Right atrium auricular region (tissue), 2 donors: ENCODE measurements at regions not wholly inside any gene's neighbourhood (a gene's known extent, or its start where the extent isn't known, plus 50 kb on each side); places are given as distances from the start of the nearest gene placed in this dataset.

Source experiments
- DNase-seq: peaks from one replicate; pipeline ENCODE4 v3.0.0-alpha.2; 2019; ENCODE audit warnings: low spot score
- H3K27ac ChIP-seq, 2 donors: fragments of 200-600 bp; sonication (generic); 1 replicate in 1 of 2; 2 replicates in 1 of 2; pipeline ENCODE4 v1.5.1; 2016 to 2019
- H3K27me3 ChIP-seq, 2 donors: fragments of 200-600 bp; sonication (generic); one replicate each; pipeline versions ENCODE4 v1.5.1 to v1.6.0; 2017 to 2019
- H3K36me3 ChIP-seq: fragments of 200-600 bp; sonication (generic); one replicate; pipeline ENCODE4 v1.5.1; 2016
- H3K4me1 ChIP-seq, 2 donors: fragments of 200-600 bp; sonication (generic); one replicate each; pipeline versions ENCODE4 v1.5.1 to v1.6.0; 2017 to 2019
- H3K4me3 ChIP-seq, 2 donors: fragments of 200-600 bp; sonication (generic); 1 replicate in 1 of 2; 2 replicates in 1 of 2; pipeline ENCODE4 v1.5.1; 2017 to 2019; ENCODE audit warnings: mild to moderate bottlenecking in 1 of 2, moderate library complexity in 1 of 2
- H3K9me3 ChIP-seq, 2 donors: fragments of 200-600 bp; sonication (generic); one replicate each; pipeline ENCODE4 v1.5.1; 2019
- TF ChIP-seq, protein P1 (sequence below), 2 donors: fragments of 200-600 bp; sonication (generic); IDR thresholded peaks; one replicate each; pipeline ENCODE4 v1.5.1; 2019; ENCODE audit warnings: antibody characterized with exemption in 2 of 2

DNA sequence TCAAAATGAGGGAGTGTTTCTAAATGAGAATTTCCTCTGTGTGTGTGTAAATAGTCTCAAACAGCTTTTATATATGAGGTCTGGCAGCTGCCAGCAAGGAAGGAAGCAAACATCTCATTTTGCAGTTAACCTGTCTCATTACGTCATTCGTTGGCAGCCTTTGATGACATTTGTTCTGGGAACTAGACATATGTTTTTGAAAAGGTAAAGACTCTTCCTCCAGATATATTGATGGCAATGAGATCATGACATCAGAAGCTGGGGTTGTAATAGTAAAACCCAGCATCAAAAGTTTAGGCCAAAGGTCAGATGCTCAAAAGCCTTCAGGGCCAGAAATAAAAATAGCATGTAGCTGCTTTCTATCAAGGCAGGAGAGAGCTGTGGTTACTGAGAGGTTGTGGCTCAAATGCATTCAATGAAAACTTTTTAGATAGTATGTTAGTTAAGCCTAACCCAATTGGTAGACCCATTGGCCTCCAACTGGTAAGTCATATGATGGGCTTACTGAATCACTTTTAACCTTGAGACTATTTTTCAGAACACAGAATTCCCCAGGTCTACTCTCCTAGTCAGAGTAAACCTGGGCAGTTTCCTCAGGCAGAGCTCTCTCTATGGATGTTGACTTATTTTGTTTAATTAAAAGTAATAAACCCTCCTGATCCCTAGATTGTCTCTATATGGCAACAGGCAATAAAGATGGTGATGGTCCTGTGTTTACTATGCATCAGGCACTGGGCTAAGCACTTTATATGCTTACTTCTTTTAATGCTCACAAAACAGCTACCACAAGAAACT, 386.5 kb upstream of the CFAP20DC start:
- H3K4me3 ChIP-seq: no peak overlapping the region
- no peak overlapping the region for H3K27ac ChIP-seq
- no peaks in the 10 kb centered on the region for H3K4me1 ChIP-seq
- H3K36me3 ChIP-seq: no peaks in the 10 kb centered on the region
- no peak for DNase-seq
- H3K9me3 ChIP-seq: no peaks in the 10 kb centered on the region
- TF ChIP-seq, protein P1, sequence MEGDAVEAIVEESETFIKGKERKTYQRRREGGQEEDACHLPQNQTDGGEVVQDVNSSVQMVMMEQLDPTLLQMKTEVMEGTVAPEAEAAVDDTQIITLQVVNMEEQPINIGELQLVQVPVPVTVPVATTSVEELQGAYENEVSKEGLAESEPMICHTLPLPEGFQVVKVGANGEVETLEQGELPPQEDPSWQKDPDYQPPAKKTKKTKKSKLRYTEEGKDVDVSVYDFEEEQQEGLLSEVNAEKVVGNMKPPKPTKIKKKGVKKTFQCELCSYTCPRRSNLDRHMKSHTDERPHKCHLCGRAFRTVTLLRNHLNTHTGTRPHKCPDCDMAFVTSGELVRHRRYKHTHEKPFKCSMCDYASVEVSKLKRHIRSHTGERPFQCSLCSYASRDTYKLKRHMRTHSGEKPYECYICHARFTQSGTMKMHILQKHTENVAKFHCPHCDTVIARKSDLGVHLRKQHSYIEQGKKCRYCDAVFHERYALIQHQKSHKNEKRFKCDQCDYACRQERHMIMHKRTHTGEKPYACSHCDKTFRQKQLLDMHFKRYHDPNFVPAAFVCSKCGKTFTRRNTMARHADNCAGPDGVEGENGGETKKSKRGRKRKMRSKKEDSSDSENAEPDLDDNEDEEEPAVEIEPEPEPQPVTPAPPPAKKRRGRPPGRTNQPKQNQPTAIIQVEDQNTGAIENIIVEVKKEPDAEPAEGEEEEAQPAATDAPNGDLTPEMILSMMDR (IDR thresholded peaks at IDR 0.05): no peak
- H3K27me3 ChIP-seq: no peaks in the 10 kb centered on the region

DNA sequence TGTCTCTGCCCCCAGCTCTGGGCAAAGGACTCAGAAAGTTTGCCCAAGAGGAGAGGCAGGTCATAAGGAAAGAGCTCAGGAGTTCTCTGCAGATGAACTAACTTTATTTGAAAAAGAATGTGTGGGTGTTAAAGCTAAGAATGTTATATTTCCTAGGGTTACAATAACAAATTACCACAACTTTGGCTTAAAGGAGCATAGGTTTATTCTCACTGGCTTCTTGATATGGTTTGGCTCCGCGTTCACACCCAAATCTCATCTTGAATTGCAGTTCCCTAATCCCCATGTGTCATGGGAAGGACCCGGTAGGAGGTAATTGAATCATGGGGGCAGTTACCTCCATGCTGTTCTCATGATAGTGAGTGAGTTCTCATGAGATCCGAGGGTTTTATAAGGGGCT, 383.7 kb upstream of the CFAP20DC start:
- H3K9me3 ChIP-seq: no peaks in the 10 kb centered on the region
- no peaks in the 10 kb centered on the region for H3K4me1 ChIP-seq
- no peak overlapping the region for H3K27ac ChIP-seq
- TF ChIP-seq, protein P1 (IDR thresholded peaks at IDR 0.05): no peak
- no peaks in the 10 kb centered on the region for H3K27me3 ChIP-seq
- no peak for DNase-seq
- no peaks in the 10 kb centered on the region for H3K36me3 ChIP-seq
- H3K4me3 ChIP-seq: no peak overlapping the region

DNA sequence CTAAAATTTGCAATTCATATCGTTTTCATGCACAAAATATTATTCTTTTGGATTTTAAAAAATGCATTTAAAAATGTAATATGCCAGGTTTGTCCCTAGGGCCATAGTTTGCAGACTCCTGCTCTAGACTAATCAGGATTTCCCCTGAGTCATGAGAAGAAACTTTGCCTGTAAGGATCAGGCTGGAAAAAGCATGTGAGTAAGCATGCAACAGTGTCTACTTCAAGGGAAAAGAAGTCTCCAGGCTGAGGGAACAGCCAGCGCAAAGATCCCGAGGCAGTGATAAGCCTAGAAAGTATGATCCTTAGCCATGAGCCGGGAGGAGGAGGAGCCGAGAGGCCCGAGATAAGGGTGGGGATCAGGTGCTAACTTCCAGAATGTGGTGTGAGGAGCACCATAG, 382.8 kb upstream of the CFAP20DC start:
- Histone ChIP-seq H3K9me3 (no peaks in the 10 kb centered on the region), H3K4me3 (no peak overlapping the region), H3K36me3 (no peaks in the 10 kb centered on the region), H3K4me1 (no peaks in the 10 kb centered on the region), H3K27me3 (no peaks in the 10 kb centered on the region), H3K27ac (no peak overlapping the region)
- peak; percentile 21 for DNase-seq
- TF ChIP-seq, protein P1 (IDR thresholded peaks at IDR 0.05): no peak

DNA sequence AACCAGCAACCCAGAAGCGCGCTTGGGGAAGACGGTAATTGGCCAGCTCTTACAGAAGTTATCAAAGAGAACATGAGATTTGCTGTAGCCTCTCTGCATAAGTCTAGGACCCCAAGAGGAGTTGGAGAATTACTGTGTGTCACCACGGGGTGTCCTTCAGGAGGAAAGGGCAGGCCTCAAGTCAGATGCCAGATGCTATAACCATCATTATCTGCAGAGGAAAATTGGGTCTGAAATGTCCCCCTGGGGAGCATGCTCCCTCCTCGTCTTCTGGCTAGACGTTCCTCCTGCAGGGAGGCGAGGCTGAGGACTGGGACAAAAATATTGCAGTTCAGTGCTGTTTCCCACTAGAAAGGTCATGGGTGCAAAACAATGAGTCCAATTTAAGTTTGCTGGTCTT, 380.5 kb upstream of the CFAP20DC start:
- Histone ChIP-seq H3K27ac (no peak overlapping the region), H3K4me3 (no peak overlapping the region), H3K27me3 (no peaks in the 10 kb centered on the region), H3K9me3 (no peaks in the 10 kb centered on the region), H3K4me1 (no peaks in the 10 kb centered on the region), H3K36me3 (no peaks in the 10 kb centered on the region)
- TF ChIP-seq, protein P1 (IDR thresholded peaks at IDR 0.05): no peak
- DNase-seq: peak; percentile 21

DNA sequence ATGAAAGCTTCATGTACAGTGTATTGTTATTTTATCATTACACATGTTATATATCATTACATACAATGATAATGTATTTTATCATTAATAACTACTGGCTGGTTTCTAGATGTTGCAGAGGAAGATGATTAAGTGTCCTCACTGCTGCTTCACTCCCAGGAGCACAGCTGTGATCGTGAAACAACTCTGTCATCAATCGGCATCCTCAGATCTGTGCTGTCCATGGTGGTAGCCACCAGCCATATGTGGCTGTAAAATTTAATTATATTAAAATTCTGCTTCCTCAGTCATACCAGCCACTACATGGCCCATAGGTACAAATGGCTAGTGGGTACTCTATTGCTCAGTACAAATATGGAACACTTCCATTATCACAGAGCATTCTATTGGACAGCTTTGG, 379.4 kb upstream of the CFAP20DC start:
- Histone ChIP-seq H3K27me3 (no peaks in the 10 kb centered on the region), H3K4me3 (no peak overlapping the region), H3K9me3 (no peaks in the 10 kb centered on the region), H3K27ac (no peak overlapping the region), H3K36me3 (no peaks in the 10 kb centered on the region), H3K4me1 (no peaks in the 10 kb centered on the region)
- no peak for DNase-seq
- TF ChIP-seq, protein P1 (IDR thresholded peaks at IDR 0.05): no peak
